Lower leg skin (tissue), 4 donors: ENCODE measurements at regions not wholly inside any gene's neighbourhood (a gene's known extent, or its start where the extent isn't known, plus 50 kb on each side); places are given as distances from the start of the nearest gene placed in this dataset.

Experiments
- DNase-seq, 2 donors: peaks; one replicate each; pipeline ENCODE4 v3.0.0-alpha.2; 2019; ENCODE audit warnings: low spot score in 2 of 2
- H3K4me3 ChIP-seq: fragments of 200-600 bp; sonication (generic); 2 replicates; pipeline ENCODE4 v1.5.1; 2017; ENCODE audit warnings: mild to moderate bottlenecking, low read depth; ENCODE audit not compliant: poor library complexity, severe bottlenecking
- POLR2A ChIP-seq, 2 donors: fragments of 450-650 bp; IDR thresholded peaks; one replicate each; pipeline ENCODE4 v1.6.1; 2016 to 2017; ENCODE audit warnings: antibody characterized with exemption in 2 of 2, mild to moderate bottlenecking in 1 of 2, moderate library complexity in 1 of 2
- WGBS, 2 donors: methylation state at CpG; one replicate each; pipeline ENCODE4 v1.1.5; 2018; 5-methylcytosine and 5-hydroxymethylcytosine counted together
- intact Hi-C: fragments of 100-400 bp; cut with DNase I; formaldehyde crosslinking; loops from one replicate; pipeline ENCODE4 v1.15.0; 2023; ENCODE audit warnings: low total_unique reads
- TF ChIP-seq, protein P1 (sequence below), 3 donors: fragments of 450-650 bp; IDR thresholded peaks; one replicate each; pipeline ENCODE4 v1.5.1; 2016; ENCODE audit warnings: antibody characterized with exemption in 3 of 3, mild to moderate bottlenecking in 3 of 3, moderate library complexity in 2 of 3

DNA sequence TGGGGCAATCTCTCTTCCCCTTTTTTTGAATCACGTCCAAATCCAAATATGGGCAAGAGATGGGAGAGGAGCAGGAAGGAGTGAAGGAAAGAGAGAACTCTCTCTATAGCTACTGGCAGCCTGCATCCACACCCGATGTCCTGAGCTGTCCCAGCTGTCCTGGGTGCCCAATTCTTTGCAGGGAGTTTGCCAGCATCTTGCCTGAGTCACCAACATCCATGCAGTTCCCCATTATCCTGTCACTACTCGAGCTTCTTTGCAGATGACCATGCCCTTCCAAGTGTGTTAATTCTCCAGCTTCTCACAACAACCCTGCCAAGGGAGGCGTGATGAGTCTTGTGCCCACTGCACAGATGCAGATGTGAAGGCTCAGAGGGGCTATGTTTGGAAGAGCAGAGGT lies 127.1 kb downstream of the NSG2 start:
- TF ChIP-seq POLR2A (IDR thresholded peaks at IDR 0.05), result no peak
- TF ChIP-seq, protein P1, sequence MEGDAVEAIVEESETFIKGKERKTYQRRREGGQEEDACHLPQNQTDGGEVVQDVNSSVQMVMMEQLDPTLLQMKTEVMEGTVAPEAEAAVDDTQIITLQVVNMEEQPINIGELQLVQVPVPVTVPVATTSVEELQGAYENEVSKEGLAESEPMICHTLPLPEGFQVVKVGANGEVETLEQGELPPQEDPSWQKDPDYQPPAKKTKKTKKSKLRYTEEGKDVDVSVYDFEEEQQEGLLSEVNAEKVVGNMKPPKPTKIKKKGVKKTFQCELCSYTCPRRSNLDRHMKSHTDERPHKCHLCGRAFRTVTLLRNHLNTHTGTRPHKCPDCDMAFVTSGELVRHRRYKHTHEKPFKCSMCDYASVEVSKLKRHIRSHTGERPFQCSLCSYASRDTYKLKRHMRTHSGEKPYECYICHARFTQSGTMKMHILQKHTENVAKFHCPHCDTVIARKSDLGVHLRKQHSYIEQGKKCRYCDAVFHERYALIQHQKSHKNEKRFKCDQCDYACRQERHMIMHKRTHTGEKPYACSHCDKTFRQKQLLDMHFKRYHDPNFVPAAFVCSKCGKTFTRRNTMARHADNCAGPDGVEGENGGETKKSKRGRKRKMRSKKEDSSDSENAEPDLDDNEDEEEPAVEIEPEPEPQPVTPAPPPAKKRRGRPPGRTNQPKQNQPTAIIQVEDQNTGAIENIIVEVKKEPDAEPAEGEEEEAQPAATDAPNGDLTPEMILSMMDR (IDR thresholded peaks at IDR 0.05), result no peak
- peak in 1 of 2 donors; percentile 21 for DNase-seq
- WGBS, 2 donors, result 49 to 52% methylated on average over 4 of the region's 4 CpGs
- no peak overlapping the region for H3K4me3 ChIP-seq
- intact Hi-C loops, result no loop called here

DNA sequence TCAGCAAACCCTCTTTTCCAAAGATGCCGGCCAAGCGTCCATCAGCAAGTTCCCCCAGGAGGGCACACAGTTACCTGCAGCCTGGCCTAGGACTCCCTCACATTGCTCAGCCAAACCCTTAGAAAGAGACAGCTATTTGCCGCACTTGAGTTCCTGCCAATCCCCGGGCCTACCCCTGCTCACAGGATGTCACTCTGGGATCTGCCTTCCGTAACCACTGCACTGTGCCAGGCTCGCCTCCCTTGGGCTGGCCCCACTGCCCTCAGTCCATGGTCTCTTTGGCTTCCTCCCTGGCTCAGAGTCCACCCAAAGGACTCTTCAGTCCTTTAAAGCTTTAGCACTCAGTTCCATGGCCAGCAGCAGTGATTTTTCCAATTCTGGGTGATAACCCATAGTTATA lies 128.3 kb downstream of the NSG2 start:
- DNase-seq, result peak in 1 of 2 donors; percentile 76
- no peak overlapping the region for H3K4me3 ChIP-seq
- no peak for TF ChIP-seq POLR2A (IDR thresholded peaks at IDR 0.05)
- TF ChIP-seq, protein P1 (IDR thresholded peaks at IDR 0.05), result no peak
- 88 to 89% methylated on average over 6 of the region's 6 CpGs for WGBS, 2 donors
- intact Hi-C loops, result no loop called here

DNA sequence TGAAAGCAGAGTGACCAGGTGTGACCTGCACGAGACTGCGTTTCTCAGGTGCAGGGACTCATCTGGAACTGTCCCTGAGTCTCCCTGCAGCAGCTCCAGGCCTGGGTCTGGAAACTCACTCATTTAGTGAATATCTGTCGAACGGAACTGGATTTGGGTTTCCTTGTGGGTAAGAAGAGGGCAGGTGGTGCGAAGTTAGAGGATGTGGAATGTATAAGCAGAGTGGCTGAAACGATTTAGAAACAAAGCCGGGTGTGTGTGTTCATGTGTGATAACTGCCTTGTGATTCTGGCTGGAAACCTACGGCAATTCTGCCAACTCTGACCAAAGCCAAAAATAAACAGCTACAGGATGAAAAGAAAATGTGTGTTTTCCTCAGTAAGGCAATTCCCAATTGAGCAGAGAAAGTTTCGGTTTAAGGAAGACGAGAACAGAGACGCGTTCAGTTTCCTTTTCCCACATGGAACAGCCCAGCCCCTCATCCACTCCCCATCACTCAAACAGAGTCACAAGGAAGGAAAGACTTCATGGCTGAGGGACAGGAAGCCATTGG lies 130.3 kb downstream of the NSG2 start:
- peak in 1 of 2 donors; percentile 14 for DNase-seq
- TF ChIP-seq POLR2A (IDR thresholded peaks at IDR 0.05), result no peak
- TF ChIP-seq, protein P1 (IDR thresholded peaks at IDR 0.05), result no peak
- intact Hi-C loops, result no loop called here
- WGBS, 2 donors, result 59 to 68% methylated on average over 12 of the region's 12 CpGs
- no peak overlapping the region for H3K4me3 ChIP-seq

DNA sequence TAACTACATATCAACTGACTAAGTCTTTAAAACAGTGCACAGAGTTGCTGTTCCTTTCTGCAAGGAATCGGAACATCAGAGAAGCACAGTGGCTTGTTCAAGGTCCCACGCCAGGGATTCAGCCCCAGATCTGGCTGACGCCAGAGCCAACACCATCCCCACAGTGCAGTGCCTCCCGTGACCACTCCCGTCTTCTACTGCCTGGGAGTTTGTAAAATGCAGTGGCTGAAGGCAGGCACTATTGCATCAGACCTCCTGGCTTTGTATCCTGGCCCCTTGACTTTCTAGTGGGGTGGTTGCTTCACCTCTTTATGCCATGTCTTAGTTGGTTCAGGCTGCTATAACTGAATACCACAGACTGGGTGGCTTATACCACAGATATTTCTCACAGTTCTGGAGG lies 131.0 kb downstream of the NSG2 start:
- DNase-seq, result peak in 1 of 2 donors; percentile 57
- WGBS, 2 donors, result 68 to 86% methylated on average over 5 of the region's 5 CpGs
- H3K4me3 ChIP-seq, result no peak overlapping the region
- intact Hi-C loops, result no loop called here
- TF ChIP-seq, protein P1 (IDR thresholded peaks at IDR 0.05), result no peak
- no peak for TF ChIP-seq POLR2A (IDR thresholded peaks at IDR 0.05)

DNA sequence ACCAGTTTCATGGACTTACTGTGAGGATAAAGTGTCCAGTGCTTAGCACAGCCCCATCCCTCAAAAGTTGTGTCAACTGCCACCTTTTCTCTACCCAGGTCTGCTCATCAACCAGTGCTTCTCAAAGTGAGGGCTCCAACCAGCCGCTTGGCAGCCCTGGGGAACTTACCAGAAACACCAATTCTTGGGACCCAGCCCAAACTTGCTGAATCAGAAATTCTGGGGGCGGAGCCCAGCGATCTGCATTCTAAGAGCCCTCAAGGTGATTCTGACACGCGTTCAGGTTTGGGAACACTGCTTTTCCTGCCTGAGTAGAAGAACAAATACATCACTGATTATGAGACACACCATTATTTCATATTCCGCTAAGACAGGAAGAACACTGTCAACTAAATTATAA lies 132.0 kb downstream of the NSG2 start:
- intact Hi-C loops, result no loop called here

More for the DNA sequence above, 132.0 kb downstream of the NSG2 start:
- TF ChIP-seq, protein P1 (IDR thresholded peaks at IDR 0.05), result no peak
- TF ChIP-seq POLR2A (IDR thresholded peaks at IDR 0.05), result no peak
- 39 to 63% methylated on average over 6 of the region's 6 CpGs for WGBS, 2 donors
- no peak overlapping the region for H3K4me3 ChIP-seq
- DNase-seq, result peak in 1 of 2 donors; percentile 50
